HG03045 (cell line): ENCODE measurements at regions not wholly inside any gene's neighbourhood (a gene's known extent, or its start where the extent isn't known, plus 50 kb on each side); places are given as distances from the start of the nearest gene placed in this dataset.
"Not testable (repeated sequence)": the region's sequence is repeated elsewhere in the genome, so short reads cannot be mapped to it uniquely, and the experiment has no call there.

Source experiments
- ATAC-seq: cut with Tn5 transposase; IDR thresholded peaks from one replicate; pipeline ENCODE4 v1.9.1; 2021; ENCODE audit warnings: mild to moderate bottlenecking, moderate library complexity; ENCODE audit not compliant: unreplicated experiment

GRCh38 chr5:154653764-154654485, 101.3 kb upstream of the LARP1 start:
- no peak for ATAC-seq

DNA sequence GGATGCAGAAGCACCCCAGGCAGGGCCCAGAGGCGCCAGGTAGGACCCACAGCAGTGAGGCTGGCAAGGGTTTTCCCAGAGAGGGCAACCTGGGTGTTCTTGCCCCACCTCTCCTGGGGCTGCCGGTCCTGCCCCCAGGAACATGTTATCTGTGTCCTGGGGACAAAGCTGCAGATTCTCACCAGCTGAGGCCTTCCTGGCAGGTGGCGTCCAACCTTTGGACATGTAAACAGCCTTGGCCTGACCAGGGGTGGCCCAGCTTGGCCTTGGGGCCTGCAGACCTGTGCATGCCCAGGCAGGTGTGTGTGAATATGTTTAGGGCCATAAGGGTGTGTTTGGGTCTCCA, 101.8 kb upstream of the LARP1 start:
- ATAC-seq, result no peak

GRCh38 chr5:154652746-154653417, 102.3 kb upstream of the LARP1 start:
- no peak for ATAC-seq

DNA sequence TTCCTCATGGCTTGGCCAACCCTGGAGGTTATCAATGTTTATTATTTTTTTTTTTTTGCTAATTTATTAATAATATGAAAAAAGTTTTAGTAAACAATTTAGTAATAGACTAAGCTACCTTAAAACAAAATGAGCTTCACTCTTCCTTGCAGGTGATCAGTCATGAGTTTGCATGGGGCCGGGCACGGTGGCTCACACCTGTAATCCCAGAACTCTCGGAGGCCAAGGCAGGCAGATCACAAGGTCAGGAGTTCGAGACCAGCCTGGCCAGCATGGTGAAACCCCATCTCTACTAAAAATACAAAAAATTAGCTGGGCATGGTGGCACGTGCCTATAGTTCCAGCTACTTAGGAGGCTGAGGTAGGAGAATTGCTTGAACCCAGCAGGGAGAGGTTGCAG, 103.4 kb upstream of the LARP1 start:
- not testable (repeated sequence) for ATAC-seq

GRCh38 chr5:154648706-154649105, 106.5 kb upstream of the LARP1 start:
- no peak for ATAC-seq

- ATAC-seq, result no peak
Measured at GRCh38 chr5:154648229-154648628, 106.9 kb upstream of the LARP1 start.

- no peak for ATAC-seq
Measured at GRCh38 chr5:154647761-154648145, 107.4 kb upstream of the LARP1 start.

- ATAC-seq, result peak; percentile 74
Measured at GRCh38 chr5:154647114-154647760, 107.9 kb upstream of the LARP1 start.

DNA sequence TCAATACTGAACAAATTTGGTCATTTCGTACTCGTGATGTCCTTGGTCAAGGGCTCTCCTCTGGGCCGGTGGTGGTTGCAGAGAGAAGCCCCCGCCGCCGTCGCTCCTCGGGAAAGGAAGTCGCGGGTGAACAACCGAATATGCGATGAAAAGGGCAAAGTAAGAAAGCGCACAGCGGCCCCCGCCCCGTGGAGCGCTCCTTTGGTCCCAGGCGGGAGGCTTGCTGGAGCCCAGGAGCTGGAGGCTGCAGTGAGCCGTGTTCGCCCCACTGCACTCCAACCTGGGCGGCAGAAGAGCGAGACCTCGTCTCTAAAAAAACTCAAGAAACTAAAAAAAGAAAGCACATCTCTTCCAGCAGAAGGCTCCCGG, 108.4 kb upstream of the LARP1 start:
- ATAC-seq, result no peak

GRCh38 chr5:154644745-154645411, 110.3 kb upstream of the LARP1 start:
- no peak for ATAC-seq

DNA sequence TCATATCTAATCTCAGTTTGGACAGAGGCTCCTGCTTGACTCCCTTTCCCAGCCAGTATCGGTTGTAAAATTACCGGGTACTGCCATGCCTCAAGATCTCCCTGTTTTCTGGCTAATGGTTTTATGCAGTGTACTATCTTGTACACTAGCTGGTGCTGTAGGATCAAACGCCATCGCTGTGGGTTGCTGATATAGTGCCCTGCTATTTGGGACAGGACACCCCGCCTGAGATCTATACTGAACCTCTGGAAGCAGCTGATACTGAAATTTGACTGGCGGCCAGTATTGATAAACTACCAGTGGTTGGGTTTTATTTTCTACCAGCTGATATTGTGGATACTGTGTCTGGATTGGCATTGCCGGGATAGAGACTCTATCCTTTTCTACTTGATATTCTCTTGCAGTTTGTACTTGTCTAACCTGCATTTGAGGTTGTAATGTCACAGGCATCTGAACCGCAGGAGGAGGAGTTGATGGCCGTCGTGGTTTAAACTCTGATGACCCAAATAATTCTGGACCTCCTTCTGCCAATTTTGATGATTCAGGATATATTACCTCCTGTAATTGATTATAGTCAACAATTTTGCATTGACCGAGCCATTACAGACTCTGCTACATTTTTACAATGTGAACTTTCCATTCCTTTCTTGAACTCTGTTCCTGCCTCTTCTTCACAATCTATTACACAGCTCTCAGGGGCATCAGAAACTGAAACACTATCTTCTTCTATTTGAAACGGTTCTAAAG, 112.5 kb upstream of the LARP1 start:
- no peak for ATAC-seq

GRCh38 chr5:154640213-154640831, 114.9 kb upstream of the LARP1 start:
- not testable (repeated sequence) for ATAC-seq

GRCh38 chr5:154636786-154637185, 118.4 kb upstream of the LARP1 start:
- not testable (repeated sequence) for ATAC-seq

GRCh38 chr5:154636271-154636670, 118.9 kb upstream of the LARP1 start:
- not testable (repeated sequence) for ATAC-seq

- not testable (repeated sequence) for ATAC-seq
Measured at GRCh38 chr5:154633744-154634143, 121.4 kb upstream of the LARP1 start.

DNA sequence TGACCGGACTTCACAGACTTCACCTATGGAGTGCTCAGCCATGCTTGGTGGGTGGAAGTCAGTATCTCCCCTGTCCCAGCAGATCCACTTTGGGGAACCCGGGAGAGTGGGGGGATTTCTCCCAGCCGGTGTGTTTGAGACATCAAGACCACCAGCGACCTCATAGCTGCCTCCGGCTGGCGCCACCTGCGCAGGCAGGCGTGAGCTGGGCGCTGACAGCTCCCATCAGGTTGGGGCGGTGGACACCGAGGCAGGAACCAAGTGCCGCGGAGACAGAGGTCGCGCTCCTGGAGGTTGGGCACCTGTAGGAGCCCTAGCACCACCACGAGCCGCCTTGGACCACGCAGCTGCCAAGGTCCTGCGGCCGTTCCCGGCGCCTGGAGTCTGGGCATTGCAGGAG, 124.0 kb upstream of the LARP1 start:
- ATAC-seq, result no peak

GRCh38 chr5:154630410-154630809, 124.8 kb upstream of the LARP1 start:
- no peak for ATAC-seq

DNA sequence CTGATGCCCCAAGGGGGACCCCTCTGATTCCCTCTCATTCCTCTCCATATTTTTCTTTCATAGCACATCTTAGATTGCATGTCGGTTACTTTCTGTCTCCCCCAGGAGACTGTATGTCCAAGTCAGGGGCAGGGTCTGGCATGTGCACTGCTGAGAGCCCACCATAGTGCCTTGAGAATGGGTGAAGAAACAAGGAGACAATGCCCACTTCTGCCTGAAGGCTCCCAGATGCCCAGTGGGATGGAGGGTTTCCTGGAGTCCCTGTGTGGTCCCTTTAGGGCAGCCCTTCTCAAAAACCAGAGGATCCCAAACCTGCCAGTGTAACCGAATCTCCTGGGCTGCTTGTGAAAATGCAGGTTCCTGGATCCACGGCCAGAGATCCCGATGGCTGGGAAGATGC, 126.5 kb upstream of the LARP1 start:
- no peak for ATAC-seq

DNA sequence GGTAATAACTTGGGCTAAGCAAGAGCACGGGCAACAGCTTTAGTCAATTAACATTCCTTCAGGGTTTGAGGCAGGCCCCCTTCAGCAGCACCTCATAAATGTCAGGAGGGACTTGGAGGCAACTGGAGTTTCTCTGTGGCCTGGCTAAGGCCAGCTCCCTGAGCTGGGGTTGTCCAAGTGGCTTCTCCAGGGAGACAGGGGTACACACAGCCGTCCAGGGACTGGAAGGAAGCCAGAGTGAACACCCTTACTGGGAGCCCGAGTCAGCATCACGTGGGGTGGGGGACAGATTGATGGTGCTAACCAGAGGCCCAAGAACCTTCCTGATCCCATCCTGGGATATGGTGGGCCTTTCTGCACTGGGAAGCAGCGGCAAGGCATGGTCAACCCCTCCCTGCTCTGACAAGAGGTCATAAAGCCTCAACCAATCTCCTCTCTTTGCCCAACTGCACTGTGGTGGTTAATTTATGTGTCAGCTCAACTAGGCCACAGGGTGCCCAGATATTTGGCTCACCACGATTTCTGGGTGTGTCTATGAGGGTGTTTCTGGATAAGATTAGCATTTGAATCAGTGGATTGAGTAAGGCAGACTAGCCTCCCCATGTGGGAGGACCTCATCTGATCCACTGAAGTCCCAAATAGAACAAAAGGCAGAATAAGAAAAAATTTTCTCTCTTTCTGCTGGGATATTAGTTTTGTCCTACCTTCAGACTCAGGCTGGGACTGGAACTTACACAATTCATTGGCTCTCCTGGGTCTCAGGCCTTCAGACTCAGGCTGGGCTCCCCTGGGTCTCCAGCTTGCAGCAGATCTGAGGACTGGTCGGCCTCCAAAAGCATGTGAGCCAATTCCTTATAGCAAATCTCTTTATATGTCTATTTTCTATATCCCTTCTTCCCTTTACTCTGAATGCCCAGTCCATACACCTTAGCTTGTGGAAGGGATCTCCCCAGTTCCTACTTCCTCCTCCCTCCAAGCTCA, 127.2 kb upstream of the LARP1 start:
- no peak for ATAC-seq
